ENCODE measurements at regions not wholly inside any gene's neighbourhood (a gene's known extent, or its start where the extent isn't known, plus 50 kb on each side); places are given as distances from the start of the nearest gene placed in this dataset.

DNA sequence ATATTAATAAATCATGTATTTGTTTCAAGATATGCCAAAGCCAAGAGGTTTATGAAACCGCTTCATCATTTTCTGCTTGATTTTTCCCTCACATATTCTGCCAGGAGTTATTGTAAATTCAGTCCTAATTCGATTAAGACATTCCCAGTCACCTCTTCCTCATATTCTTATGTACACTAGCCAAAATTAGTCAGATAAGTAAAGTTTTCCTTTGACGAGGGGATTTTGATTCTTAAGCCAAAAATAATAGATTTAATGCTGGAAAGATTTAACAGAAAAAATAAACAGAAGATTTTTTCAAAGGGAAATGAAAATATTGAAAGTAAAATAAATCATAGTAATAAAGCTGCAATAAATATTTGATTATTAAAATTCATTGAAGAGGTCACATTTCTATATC lies 51.0 kb upstream of the VEGFC start:
- Histone ChIP-seq H3K4me3 (ENCODE audit: low read length, poor library complexity, severe bottlenecking) (no peak overlapping the region), H2AFZ (ENCODE audit: low read length) (no peak overlapping the region), H3K9me3 (ENCODE audit: insufficient read depth, low read depth, low read length) (no peaks in the 10 kb centered on the region)

DNA sequence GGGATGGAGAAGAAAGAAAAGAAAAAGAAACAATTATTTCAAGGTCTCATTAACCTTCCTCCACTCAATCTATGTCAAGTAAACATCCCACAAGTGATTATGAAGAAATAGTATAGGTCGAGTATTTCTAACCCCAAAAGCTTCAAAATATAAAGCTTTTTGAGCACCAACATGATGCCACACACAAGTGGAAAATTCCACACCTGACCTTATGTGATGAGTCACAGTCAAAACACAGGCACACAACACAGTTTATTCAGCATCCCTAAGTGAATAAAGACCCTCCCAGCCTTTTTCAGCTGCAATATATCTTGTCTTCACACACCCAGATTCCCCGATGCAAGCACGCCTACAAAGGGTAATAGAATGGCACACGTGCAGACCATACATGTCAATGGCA lies 51.7 kb upstream of the VEGFC start:
- TF ChIP-seq, protein P1, sequence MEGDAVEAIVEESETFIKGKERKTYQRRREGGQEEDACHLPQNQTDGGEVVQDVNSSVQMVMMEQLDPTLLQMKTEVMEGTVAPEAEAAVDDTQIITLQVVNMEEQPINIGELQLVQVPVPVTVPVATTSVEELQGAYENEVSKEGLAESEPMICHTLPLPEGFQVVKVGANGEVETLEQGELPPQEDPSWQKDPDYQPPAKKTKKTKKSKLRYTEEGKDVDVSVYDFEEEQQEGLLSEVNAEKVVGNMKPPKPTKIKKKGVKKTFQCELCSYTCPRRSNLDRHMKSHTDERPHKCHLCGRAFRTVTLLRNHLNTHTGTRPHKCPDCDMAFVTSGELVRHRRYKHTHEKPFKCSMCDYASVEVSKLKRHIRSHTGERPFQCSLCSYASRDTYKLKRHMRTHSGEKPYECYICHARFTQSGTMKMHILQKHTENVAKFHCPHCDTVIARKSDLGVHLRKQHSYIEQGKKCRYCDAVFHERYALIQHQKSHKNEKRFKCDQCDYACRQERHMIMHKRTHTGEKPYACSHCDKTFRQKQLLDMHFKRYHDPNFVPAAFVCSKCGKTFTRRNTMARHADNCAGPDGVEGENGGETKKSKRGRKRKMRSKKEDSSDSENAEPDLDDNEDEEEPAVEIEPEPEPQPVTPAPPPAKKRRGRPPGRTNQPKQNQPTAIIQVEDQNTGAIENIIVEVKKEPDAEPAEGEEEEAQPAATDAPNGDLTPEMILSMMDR (conservative IDR thresholded peaks at IDR 0.05; ENCODE audit: low read length): no peak
- no peak for TF ChIP-seq EZH2phosphoT487 (IDR thresholded peaks at IDR 0.05; ENCODE audit: borderline replicate concordance)
- Histone ChIP-seq H3K4me3 (ENCODE audit: low read length, poor library complexity, severe bottlenecking) (no peak overlapping the region), H3K79me2 (ENCODE audit: insufficient read depth, low read length) (no peaks in the 10 kb centered on the region), H3K4me2 (ENCODE audit: low read depth, low read length, poor library complexity, severe bottlenecking) (no peak overlapping the region), H3K9me3 (ENCODE audit: insufficient read depth, low read depth, low read length) (no peaks in the 10 kb centered on the region), H3K27me3 (ENCODE audit: insufficient read depth, low read length, poor library complexity, severe bottlenecking) (no peaks in the 10 kb centered on the region), H2AFZ (ENCODE audit: low read length) (no peak overlapping the region), H3K4me1 (ENCODE audit: insufficient read depth, low read length, poor library complexity, severe bottlenecking) (peaks cover 4% of the 10 kb centered on the region), H3K36me3 (ENCODE audit: insufficient read depth, low read length) (no peaks in the 10 kb centered on the region), H4K20me1 (ENCODE audit: insufficient read depth, low read length, poor library complexity, severe bottlenecking) (no peaks in the 10 kb centered on the region), H3F3A (ENCODE audit: low read depth) (no peaks in the 10 kb centered on the region), H3K9me2 (replicated peaks; ENCODE audit: low read depth, low read length) (no peaks in the 10 kb centered on the region), H3K9ac (ENCODE audit: low read depth, low read length, poor library complexity, severe bottlenecking) (no peak overlapping the region)

More for the DNA sequence above, 51.0 kb upstream of the VEGFC start:
- H4K20me1 ChIP-seq (ENCODE audit: insufficient read depth, low read length, poor library complexity, severe bottlenecking): no peaks in the 10 kb centered on the region
- peaks cover 4% of the 10 kb centered on the region for H3K4me1 ChIP-seq (ENCODE audit: insufficient read depth, low read length, poor library complexity, severe bottlenecking)
- no peaks in the 10 kb centered on the region for H3K79me2 ChIP-seq (ENCODE audit: insufficient read depth, low read length)
- TF ChIP-seq, protein P1 (conservative IDR thresholded peaks at IDR 0.05; ENCODE audit: low read length): no peak
- TF ChIP-seq EZH2phosphoT487 (IDR thresholded peaks at IDR 0.05; ENCODE audit: borderline replicate concordance): no peak
- H3K27me3 ChIP-seq (ENCODE audit: insufficient read depth, low read length, poor library complexity, severe bottlenecking): no peaks in the 10 kb centered on the region
- H3K9me2 ChIP-seq (replicated peaks; ENCODE audit: low read depth, low read length): no peaks in the 10 kb centered on the region
- H3F3A ChIP-seq (ENCODE audit: low read depth): no peaks in the 10 kb centered on the region
- H3K4me2 ChIP-seq (ENCODE audit: low read depth, low read length, poor library complexity, severe bottlenecking): no peak overlapping the region
- no peaks in the 10 kb centered on the region for H3K36me3 ChIP-seq (ENCODE audit: insufficient read depth, low read length)
- H3K9ac ChIP-seq (ENCODE audit: low read depth, low read length, poor library complexity, severe bottlenecking): no peak overlapping the region

DNA sequence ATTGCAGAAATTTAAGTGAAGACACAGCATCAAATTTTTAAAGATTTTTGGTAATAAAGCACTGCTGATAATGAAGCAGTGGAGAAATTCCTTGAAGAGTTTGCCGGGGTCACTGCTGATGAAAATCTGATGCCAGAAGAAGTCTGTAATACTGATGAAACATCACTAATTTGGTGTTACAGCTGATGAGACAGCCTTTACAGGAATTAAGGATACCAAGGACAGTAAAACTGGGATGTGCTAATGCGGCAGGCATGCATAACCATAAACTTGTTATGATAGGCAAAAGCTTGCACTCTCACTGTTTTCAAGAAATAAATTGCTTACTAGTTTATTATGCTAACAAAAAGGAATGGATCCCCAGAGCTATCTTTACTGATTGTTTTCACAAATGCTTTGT lies 52.9 kb upstream of the VEGFC start:
- Histone ChIP-seq H3K36me3 (ENCODE audit: insufficient read depth, low read length) (no peaks in the 10 kb centered on the region), H3K27me3 (ENCODE audit: insufficient read depth, low read length, poor library complexity, severe bottlenecking) (no peaks in the 10 kb centered on the region), H3K9me2 (replicated peaks; ENCODE audit: low read depth, low read length) (no peaks in the 10 kb centered on the region), H3K9ac (ENCODE audit: low read depth, low read length, poor library complexity, severe bottlenecking) (no peak overlapping the region), H3K4me1 (ENCODE audit: insufficient read depth, low read length, poor library complexity, severe bottlenecking) (no peaks in the 10 kb centered on the region), H2AFZ (ENCODE audit: low read length) (no peak overlapping the region), H3F3A (ENCODE audit: low read depth) (no peaks in the 10 kb centered on the region), H4K20me1 (ENCODE audit: insufficient read depth, low read length, poor library complexity, severe bottlenecking) (no peaks in the 10 kb centered on the region), H3K9me3 (ENCODE audit: insufficient read depth, low read depth, low read length) (no peaks in the 10 kb centered on the region), H3K4me2 (ENCODE audit: low read depth, low read length, poor library complexity, severe bottlenecking) (no peak overlapping the region), H3K79me2 (ENCODE audit: insufficient read depth, low read length) (no peaks in the 10 kb centered on the region), H3K4me3 (ENCODE audit: low read length, poor library complexity, severe bottlenecking) (no peak overlapping the region)
- TF ChIP-seq, protein P1 (conservative IDR thresholded peaks at IDR 0.05; ENCODE audit: low read length): no peak
- TF ChIP-seq EZH2phosphoT487 (IDR thresholded peaks at IDR 0.05; ENCODE audit: borderline replicate concordance): no peak

Measured in Loucy (cell line).